GM19099 (cell line): ENCODE measurements at regions not wholly inside any gene's neighbourhood (a gene's known extent, or its start where the extent isn't known, plus 50 kb on each side); places are given as distances from the start of the nearest gene placed in this dataset.

Source experiments
- POLR2A ChIP-seq: IDR thresholded peaks from 3 replicates; pipeline ENCODE4 v1.6.1; 2011; ENCODE audit warnings: low read depth; ENCODE audit not compliant: insufficient read length; ENCODE audit errors: extremely low read depth

DNA sequence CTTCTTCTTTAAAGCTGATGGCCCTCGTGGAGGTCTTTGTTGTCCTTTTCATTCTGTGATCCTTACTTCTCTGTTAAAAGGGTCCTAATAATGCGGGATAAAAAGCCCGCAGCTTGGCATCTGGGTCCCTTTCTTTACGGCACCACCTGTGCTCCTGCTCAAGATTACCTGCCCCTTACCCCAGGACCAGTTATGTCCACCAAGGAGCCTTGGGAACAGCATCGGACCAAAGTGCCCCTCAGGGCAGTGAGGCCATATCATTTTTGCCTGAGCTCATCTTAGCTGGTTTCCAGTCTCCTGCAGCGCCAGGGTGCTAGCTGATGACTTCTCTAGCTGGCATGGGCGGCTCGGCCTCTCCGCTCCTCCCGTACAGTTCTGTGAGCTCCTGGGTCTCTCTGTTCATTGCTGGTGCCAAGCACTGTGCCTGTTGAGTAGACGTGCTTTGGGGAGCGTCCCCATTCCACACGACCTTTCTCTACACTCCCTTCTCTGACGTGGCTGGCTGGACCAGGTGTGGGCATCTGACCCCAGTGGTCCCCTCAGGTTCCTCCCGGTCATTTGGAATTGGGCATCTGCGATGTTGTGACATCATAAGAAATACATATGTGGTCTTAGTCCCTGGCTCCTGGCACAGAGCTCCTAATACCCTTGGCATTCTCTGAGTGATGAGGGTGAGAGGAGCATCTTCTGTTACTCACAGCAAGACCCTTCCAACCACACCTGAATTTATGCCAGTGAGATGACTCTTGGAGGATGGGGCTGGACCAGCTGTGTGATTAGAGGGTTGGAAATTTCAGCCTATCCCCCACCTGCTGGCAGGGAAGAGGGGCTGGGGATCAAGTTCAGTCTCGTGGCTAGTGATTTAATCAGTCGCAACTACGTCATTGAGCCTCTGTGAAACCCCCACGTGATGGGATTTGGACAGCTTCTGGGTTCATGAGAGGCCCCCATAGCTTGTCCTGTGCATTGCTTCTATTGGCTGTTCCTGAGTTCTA lies 134.2 kb upstream of the HS6ST1 start:
- TF ChIP-seq POLR2A, result no peak

DNA sequence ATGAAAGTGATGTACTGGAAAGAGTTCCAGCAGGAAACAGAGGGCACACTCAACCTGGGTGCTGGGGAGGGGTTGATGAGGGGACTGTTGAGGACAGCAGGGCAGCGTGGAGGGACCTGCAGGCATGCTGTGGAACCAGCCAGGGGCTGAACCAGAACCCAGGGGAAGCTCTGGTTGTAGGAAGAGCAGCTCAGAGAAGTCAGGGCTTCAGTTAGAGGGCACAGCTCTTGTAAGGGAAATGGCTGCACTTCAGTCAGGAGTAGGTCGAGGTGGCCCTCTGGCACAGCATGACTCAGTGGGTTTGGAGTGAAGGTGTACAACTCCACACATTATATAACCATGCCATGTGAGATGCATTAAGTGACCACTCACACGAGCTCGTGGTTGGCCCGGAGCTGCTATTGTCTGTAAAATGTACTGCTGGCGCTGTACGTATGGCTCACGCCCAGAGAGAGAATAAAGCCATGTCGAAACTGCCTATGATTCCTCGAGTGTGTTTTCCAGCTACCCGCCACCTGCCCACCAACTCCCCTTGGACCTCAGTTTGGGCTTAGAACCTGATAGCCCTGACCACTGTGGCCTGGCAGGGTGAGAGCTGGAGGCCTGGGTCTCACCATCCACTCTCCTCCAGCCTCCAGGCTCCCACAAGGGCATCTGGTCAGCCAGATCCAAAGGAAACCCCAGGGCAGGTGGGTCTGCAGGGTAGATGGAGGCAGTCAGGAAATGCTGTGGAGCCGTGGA lies 136.5 kb upstream of the HS6ST1 start:
- no peak for TF ChIP-seq POLR2A

DNA sequence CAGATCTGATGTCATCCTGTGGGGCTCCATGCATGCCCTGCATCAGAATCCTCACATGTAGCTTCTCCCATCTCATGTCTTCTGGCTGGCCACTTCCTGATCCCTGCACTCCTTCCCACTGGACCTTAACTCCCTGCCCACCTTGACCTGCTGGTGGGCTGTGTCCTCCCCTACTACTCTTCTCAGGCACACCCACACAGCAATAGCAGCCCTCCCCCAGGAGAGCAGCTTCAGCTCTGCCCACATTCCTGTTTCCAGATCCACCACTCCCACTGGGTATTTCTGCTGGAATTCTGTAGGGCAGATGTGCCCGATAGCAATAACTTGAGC lies 137.0 kb upstream of the HS6ST1 start:
- no peak for TF ChIP-seq POLR2A

DNA sequence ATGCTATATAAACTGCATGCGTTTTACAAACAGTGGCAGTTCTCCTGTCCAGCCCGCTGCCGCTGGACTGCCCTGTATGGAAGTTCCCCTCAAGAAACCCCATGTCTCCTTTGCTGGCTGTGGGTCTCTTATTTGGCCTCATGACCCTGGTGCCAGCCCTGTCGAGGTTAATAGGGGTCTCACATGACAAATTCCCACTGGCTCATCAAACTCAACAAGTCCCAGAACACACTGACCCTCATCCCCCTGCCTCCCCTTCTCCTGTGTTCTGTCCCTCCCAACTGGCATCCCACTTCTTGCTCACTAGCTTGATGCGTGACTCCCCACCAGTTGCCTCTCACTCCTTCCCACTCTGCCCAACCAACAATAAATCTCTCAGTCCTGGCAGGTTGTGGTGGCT lies 137.6 kb upstream of the HS6ST1 start:
- TF ChIP-seq POLR2A, result no peak

DNA sequence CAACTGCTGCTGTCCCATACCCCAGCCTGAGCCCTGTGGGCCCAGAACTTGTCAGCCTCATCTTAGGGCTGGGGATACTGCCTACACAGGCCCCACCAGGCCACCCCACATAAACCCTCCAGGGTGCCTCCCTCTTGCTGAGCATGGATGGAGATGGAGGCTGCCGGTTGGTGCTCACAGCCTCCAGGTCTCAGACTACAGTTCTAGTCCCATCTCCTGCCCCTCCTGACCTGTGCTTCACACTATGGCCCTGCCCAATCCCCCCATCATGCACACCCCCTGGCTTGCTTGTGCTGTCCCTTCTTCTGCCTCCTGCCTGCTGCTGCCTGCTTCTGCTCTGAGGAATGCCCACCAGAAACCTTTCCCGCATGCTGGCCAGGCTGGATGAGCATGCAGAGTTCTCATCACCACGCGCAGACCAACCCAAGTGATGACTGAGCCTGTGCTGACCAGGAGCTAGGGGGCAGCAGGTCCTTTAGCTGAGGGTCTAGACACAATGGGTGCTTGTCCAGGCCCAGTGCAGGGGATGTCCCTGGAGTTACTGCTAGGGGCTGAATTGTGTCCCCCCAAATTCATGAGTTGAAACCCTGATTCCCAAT lies 138.4 kb upstream of the HS6ST1 start:
- TF ChIP-seq POLR2A, result no peak

DNA sequence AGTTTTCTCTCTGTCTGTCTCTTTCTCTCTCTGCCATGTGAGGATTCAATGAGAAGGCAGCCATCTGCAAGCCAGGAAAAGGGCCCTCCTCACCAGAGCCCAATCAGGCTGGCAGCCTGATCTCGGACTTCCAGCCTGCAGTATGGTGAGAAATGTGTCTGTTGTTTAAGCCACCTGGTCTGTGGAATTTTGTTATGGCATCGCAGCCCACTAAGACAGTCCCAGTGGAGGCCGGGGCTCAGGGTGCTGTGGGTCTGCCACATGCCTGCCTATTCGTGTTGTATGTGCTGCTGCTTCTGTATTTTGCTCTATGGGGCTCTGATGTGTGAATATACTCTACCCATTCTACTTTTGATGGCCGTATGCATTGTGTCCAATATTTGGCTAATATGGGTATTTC lies 139.0 kb upstream of the HS6ST1 start:
- no peak for TF ChIP-seq POLR2A

DNA sequence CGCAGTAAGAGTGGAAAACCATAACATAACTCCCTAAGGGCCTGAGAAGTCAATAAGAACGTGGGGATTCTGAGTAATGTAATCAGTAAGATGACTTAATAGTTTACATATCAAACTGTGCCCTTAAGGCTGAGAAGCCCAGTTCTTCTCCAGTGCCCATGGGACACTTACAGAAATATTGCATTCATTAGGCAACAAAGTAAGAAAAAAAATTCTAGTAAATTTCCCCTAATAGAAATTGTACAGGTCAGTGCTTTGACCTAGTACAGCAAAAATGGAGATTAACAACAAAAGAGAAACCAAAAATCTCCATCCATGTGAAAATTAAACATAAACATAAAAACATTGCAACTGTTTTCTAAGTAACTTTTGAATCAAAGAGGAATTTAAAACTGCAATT lies 139.8 kb upstream of the HS6ST1 start:
- no peak for TF ChIP-seq POLR2A

DNA sequence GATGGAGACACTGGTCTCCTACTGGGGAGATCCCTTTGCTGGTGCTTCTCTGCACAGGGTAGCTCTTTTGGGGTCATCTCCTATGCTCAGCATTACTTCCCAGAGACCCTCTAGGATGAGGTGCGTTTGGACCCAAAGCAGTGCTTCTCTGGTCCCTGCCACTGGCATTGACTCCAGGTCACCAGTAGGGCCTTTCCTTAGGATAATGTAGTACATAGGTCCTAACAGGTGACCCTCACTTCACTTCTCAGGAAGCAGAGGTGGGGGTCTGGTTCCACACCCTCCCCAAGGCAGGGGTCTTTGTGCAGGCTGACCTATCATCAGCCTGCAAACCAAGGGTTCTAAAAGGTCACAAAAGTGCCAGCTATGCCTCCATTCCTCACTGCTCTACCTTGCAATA lies 145.8 kb upstream of the HS6ST1 start:
- no peak for TF ChIP-seq POLR2A

DNA sequence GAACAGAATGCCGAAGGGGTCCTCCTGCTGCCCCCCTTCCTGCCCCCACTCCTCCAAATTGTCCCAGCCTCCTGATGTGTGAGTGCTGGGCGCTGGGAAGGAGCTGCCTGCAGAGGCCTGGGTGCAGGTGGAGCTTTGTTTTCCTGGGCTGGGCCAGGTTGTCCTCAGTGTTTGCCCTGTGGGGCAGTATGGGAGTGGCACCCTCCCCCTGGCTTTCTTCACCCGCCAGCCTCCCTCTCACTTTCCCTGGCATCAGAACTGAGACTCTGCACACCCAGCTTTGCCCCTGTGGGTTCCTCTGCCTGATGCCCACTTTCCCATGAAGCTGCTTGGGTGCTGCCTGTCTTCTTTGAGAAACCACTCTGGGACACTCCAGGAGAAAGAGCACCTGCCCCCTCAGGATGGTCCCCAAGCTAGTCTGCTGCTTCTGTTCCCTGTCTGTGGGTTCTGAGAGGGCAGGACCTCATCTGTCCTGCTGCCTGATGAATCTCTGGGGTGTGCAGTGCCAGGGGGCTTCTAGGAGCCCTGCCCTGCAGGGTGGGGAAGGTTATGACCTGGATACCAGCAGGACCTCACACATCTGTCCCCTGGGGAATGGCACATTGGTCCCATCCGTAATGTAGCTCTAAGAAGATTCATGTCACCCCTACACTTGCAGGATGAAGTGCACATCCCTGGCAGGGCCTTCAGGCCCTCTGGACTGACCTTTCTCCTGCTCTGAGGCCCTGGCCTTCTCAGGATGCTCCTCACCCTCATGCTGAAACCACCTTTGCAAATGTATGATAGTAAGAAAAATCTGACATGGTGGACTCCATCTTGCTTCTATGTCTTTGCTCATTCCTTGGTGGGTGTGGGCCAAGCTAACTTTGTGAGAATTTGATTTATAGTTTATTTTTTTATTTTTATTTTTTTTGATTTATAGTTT lies 146.8 kb upstream of the HS6ST1 start:
- no peak for TF ChIP-seq POLR2A

DNA sequence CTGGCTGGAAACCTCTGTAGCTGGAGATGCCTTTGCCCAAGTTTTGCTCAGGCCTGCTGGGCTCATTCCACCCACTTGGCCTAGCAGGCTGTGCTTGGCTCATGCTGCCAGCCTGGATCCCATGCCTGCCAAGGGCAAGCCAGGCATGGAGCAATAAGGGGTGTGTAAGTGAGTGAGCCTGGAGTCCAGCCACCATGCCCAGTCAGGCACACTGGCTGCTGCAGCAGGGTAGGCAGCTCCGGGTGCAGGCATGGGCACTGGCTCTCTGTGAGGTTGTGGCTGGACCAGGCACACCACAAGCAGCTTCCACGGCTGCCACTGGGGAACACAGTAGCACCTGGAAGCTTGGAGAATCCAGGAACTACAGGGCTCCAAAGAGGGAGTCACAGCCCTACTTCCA lies 147.7 kb upstream of the HS6ST1 start:
- TF ChIP-seq POLR2A, result no peak

DNA sequence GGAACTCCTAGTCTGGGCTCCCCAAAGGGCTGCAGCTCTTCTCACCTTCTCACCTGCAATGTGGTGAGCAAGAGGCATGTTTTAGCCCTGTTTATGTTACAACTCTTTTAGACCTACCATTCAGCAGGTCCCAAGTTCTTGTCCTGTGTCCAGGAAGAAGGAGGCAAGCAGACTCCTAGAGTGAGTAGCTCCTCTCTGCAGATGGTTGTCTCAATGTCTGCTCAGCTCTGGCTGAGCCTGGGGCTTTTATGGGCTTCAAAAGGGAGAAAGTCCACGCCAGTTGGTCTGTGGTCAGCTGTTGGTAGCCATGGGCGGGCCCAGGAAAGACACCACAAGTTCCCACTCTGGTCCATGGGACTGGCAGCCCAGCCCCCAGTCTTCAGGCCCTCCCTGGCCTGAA lies 148.1 kb upstream of the HS6ST1 start:
- TF ChIP-seq POLR2A, result no peak

DNA sequence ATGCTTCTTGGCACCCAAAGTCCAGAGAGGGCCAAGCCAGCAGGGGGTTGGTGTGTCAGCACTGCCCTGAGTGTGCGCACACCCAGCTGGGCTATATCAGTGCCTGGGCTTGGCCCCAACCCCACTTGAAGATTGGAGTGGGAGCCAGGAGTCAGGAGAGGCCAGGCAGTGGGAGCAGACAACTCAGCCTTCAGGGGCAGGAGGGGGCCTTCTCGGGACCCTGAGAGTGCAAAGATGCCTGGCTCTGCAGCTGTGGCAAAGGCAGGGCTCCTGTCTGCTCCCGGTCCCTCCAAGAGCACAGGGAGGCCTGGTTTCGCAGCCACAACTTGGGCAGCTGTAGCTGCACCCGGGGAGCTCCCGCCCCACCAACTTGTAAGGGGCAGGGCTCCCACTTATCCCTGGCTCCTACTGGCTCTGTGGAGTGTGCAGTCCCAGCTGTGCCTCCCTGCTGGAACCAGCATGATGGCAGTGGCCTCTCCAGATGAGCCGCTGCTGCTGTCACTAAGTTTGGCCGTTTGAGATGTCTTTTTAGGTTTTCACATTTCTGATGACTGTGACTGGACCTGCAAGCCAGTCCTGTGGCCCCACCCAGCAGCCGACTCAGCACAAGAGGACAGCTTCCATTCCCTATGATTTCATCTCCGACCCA lies 148.8 kb upstream of the HS6ST1 start:
- TF ChIP-seq POLR2A, result no peak

DNA sequence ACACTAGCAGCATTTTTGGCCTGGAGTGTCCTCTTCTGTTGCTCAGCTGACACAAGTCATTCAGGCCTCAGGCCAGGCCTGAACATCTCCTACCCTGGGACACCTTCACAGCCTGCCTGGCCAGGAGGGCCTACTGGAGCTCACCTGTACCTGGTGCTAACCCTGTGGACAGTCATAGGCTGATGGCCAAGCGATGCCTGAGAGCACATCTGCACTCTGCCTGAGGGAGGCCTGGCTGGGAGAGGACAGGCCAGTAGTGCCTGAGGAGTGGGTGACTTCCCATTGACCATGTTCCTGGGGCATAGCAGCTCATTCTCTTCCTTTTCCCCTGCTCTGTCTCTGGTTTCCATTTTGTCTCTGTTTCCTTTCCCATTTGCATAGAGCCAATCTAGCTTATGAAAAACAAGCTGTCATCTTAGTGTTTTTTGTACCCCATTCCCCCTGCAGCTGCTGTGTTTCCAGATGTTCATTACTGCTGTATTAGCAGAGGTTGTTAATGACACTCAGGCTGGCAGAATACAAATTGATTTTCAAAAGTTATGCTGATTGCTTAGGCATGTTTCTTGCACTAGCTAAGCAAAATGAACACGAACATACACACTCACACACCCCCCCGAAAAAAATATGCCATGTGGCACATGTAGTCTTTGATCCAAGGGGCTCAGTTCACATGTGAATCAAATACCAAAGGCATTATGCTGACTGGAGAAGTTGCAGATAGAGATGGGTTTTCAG lies 149.7 kb upstream of the HS6ST1 start:
- TF ChIP-seq POLR2A, result no peak

DNA sequence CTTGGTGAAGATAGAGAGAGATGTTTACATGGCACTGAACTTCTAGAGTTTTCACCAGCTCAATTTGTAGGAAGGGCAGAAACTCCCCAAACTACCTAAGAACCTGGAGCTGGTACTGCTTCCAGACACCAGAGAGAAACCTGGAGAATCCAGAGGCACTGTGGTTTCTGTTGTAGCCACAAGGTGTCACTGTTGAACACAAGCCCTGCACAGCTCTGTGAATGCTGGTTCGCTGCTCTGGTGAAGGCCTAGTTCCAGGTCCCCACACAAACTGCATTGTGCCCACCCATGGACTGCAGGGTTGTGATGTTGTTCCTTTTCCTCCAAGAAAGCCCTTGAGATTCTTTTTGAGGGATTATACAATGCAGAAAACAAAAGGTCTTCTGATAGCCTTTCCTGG lies 150.5 kb upstream of the HS6ST1 start:
- no peak for TF ChIP-seq POLR2A

DNA sequence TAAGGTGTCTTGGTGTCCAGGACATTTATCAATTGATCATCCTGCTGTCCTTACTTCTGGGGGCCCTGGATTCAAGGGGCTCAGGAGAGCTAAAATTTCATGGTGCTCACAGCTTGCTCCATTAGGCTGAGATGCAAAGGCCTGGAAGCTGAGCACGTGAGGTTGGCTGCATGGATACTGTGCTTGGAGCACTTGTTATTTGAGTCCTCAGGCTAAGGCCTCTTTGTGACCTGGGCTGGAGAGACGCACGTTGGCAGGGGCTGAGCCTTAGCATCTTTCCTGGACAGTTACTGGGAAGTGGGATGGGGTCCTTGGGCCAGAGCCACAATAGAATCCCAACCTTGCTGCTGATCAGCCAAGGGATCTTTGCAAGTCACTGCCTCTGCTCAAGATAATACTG lies 151.2 kb upstream of the HS6ST1 start:
- no peak for TF ChIP-seq POLR2A
